ENCODE measurements at regions not wholly inside any gene's neighbourhood (a gene's known extent, or its start where the extent isn't known, plus 50 kb on each side); places are given as distances from the start of the nearest gene placed in this dataset.

- TF ChIP-seq ZNF574 (CRISPR knock-in tag; IDR thresholded peaks at IDR 0.05) (peak; percentile 43; the same call in 1 of the 2 replicates), NR2F6 (IDR thresholded peaks at IDR 0.05) (no peak), NR2F6 (CRISPR knock-in tag; IDR thresholded peaks at IDR 0.05) (no peak), PRDM10 (CRISPR knock-in tag; IDR thresholded peaks at IDR 0.05; ENCODE audit: low read depth) (no peak), ZNF782 (CRISPR knock-in tag; IDR thresholded peaks at IDR 0.05; ENCODE audit: borderline replicate concordance) (no peak), ZNF589 (CRISPR knock-in tag; conservative IDR thresholded peaks at IDR 0.05) (no peak), GZF1 (CRISPR knock-in tag; IDR thresholded peaks at IDR 0.05) (no peak), XRCC5 (optimal IDR thresholded peaks at IDR 0.05; ENCODE audit: low read length) (no peak), ZNF33A (CRISPR knock-in tag; IDR thresholded peaks at IDR 0.05; ENCODE audit: borderline replicate concordance) (no peak), AHDC1 (CRISPR knock-in tag; IDR thresholded peaks at IDR 0.05; ENCODE audit: borderline replicate concordance) (peak; percentile 44; the same call in 1 of the 2 replicates), ZIK1 (CRISPR knock-in tag; IDR thresholded peaks at IDR 0.05; ENCODE audit: borderline replicate concordance, low read depth) (no peak), ZNF530 (CRISPR knock-in tag; IDR thresholded peaks at IDR 0.05; ENCODE audit: low read depth) (no peak), ZFP91 (CRISPR knock-in tag; IDR thresholded peaks at IDR 0.05; ENCODE audit: borderline replicate concordance) (no peak)
Observed at GRCh38 chr1:30229557-30229956, 493.8 kb downstream of the MATN1 start (continued).
